GM19240 (cell line): ENCODE measurements at regions not wholly inside any gene's neighbourhood (a gene's known extent, or its start where the extent isn't known, plus 50 kb on each side); places are given as distances from the start of the nearest gene placed in this dataset.

Experiments
- DNase-seq: peaks from one replicate; pipeline ENCODE4 v3.0.0; 2011; ENCODE audit warnings: low spot score; ENCODE audit not compliant: insufficient read length

GRCh38 chr15:70308735-70309434 is 211.2 kb upstream of the TLE3 start:
- DNase-seq = no peak

DNA sequence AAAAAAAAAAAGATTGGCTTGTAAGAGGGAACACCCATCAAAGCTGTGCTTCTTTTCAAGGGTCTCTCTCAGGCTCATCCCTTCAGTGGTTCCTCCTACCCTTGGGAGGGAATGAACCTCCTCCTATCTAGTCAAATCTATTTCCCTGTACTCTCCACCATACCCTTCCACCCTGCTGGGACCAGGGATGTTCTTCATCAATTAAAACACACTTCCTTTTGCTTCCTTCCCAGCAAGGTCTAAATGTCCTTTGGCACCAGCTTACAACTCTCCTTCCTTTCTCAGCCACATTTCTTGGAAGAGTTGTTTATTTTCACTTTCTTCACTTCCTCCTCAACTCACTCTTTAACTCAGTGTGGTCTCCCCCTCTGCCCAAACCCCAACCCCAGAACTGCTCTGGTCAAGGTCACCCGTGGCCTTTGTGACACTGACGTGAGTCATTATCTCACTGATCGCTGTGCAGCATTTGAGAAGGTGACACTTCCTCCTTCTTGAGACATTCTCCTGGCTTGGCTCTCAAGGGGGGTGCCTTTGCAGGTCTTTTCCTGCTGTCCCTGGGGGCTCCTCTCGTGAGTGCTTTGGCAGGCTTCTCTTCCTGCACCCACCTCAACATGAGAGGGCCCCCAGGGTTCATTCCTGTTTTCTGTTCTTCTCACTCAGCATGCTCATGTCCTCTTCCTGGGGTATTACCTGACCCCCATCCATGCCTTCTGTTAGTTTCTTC is 210.5 kb upstream of the TLE3 start:
- DNase-seq = peak; percentile 43

DNA sequence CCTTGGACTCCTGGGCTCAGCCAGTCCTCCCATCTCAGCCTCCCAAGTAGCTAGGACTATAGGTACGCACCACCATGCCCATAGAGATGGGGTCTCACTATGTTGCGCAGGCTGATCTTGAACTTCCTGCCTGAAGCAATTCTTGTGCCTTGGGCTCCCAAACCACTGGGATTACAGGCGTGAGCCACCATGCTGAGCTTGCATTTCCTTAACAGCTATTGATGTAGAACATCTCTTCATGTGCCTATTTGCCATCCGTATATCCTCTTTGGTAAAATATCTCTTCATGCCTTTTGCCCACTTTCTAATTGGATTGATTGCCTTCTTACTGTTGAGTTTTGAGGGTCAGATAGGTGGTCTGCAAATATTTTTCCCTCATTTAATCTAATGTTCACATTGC is 208.9 kb upstream of the TLE3 start:
- DNase-seq = no peak

GRCh38 chr15:70306081-70306480 is 208.4 kb upstream of the TLE3 start:
- DNase-seq = no peak

GRCh38 chr15:70303981-70304380 is 206.3 kb upstream of the TLE3 start:
- DNase-seq = no peak

DNA sequence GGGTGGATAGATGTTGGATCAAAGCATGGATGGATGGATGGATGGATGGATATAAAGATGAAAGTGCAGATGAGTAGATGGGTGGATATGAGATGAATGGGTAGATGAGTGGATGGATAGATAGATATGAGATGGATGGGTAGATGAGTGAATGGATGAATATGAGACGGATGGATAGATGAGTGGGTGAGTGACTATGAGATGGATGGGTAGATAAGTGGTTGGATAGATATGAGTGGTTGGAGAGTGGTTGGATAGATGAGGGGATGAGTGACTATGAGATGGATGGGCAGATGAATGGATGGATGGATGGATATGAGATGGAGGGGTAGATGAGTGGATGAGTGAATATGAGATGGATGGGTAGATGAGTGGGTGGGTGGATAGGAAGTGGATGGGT is 204.6 kb upstream of the TLE3 start:
- DNase-seq = no peak

- DNase-seq = no peak
Observed at GRCh38 chr15:70301396-70301795, 203.7 kb upstream of the TLE3 start.

- DNase-seq = peak; percentile 96
Observed at GRCh38 chr15:70299931-70300869, 202.5 kb upstream of the TLE3 start.

- DNase-seq = no peak
Observed at GRCh38 chr15:70297465-70298058, 199.8 kb upstream of the TLE3 start.

GRCh38 chr15:70294731-70295305 is 197.1 kb upstream of the TLE3 start:
- DNase-seq = no peak

- DNase-seq = no peak
Observed at GRCh38 chr15:70293591-70294470, 196.1 kb upstream of the TLE3 start.

DNA sequence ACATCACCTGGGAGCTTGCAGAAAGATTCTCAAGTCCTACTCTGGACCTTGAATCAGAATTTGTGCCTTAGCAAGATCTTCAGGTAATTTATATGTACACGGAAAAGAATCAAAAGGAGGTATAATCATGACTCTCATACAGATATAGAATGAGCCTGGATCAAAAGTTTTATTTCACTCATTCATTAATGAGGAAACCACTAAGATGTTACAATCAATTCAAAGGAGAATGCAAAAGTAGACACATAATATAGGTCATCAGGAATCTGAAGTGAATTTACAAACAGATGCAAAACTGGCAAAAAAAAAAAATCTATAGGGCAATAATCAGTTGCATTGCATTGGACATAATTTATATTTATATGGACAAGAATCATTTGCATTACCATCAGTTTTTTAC is 195.4 kb upstream of the TLE3 start:
- DNase-seq = no peak

DNA sequence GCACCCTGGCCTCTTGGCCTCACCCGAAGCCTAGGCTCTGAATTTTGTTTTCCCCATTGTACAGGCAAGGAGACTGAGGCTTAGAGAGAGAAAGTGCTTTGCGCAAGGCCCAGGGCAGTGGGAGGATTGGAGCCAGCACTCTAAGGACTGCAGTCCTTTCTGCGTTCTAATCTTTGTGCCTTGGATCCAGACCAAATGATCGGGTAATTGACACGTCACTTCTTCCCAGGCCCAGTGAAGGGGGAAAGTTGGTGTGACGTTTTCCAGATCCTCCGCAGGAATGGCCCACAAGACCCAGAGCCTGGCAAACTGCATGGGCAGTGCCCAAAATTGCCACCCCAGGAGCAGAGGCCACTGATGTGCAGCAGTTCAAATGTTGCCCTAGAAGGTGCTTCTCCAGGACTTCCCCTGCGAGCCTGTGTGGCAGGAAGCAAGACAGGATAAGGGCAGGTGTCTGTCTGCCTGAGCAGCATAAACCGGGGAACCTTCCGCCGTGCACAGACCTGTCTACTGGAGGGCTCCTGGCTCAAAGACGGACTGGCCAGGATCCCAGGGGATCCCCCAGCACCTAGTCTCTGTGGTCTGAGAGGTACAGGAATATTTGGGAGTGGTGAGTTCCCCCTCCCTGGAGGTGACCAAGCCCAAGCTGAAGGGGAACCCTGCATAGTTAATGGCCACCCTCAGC is 194.5 kb upstream of the TLE3 start:
- no peak for DNase-seq

GRCh38 chr15:70291305-70292075 is 193.8 kb upstream of the TLE3 start:
- DNase-seq = no peak

GRCh38 chr15:70290708-70291107 is 193.0 kb upstream of the TLE3 start:
- DNase-seq = no peak

DNA sequence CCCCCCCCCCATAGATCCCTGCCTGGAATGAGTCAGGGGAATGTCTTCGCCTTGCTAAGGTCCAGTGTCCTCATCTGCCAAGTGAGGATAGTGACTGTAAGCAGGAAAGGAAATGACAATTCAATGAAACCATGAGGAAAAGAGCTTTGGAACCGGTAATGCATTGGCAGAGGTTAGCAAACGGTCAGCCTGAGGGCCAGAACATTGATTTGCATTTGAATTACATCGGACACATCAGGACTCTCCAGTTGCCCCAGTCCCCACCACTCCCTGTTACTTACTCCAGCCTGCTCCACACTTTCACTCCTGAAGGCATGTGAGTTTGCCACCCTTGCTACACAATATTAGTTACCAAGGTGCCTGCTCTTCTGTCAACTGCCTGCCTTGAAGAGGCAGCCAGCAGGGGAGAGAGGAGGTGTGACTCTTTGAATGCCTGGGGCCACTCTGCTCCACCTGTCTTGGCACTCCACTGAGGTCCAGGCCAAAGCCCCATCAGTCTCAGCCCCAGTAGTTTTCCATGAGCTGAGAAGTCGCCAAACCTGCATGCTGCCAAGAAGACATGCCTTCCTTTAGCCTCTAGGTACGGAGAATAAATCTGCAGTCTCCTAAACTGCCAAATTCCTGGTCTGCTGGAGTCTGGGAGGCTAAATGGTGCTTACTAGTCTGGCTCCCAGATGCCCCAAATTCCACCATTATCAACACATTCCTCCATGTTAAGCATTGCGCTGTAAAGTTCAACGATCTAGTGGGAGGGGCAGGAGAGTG is 191.7 kb upstream of the TLE3 start:
- no peak for DNase-seq

GRCh38 chr15:70286113-70286806 is 188.5 kb upstream of the TLE3 start:
- DNase-seq = no peak
